NCI-H748 treated with DMSO at 0.1 percent for 48 hours (cell line): ENCODE measurements at regions not wholly inside any gene's neighbourhood (a gene's known extent, or its start where the extent isn't known, plus 50 kb on each side); places are given as distances from the start of the nearest gene placed in this dataset.

Source experiments
- DNase-seq: peaks from one replicate; lab custom pipeline; 2025; lab: John Stamatoyannopoulos, UW

DNA sequence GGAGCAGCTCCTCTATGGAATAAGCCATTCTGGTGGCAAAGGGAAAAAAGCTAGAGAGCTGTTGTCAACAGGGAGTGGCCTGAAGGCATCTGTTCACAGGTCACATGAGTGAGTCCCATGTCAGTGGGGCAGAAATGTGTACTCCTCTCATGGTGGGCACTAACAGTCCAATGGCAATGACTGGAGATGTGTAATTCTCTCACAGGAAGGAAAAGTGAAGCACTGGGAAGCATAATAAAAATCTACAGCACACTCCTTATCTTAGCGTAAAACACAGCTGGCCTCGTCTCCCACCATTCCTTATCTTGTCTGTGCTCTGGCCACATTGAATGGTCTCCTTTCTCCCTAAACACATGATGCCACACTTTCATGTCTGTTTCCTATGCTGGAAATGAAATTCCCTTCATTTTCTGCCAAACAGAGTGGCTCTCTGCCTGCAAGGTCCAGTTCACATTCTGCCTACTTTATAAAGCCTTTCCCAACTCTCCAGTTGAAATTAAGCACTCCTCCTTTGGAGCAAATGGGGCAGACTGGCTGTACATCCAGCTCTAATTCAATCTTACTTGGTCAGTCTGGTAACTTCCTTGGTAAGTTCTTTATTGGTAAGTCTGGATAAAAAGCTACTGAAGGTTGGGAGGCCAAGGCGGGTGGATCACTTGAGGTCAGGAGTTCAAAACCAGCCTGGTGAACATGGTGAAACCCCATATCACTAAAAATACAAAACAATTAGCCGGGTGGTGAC lies 139.8 kb downstream of the RPL22L1 start:
- no peak for DNase-seq

DNA sequence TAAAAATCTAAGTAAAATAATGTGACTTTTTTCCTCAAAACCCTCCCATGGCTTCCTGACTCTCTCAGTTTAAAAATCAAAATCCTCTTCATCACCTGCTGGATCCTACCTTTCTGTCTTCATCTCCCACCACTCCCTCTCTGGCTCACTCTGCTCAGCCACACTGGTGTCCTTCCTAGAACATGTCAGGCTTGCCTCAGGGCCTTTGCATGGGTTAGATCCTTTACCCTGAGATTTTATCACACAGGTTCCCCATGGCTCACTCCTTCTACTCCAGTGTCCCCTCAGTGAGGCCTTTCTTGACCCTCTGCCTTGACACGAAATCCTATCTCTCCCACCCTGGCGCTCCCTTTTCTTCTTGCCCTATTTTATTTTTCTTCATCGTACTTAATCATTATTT lies 141.8 kb downstream of the RPL22L1 start:
- no peak for DNase-seq

DNA sequence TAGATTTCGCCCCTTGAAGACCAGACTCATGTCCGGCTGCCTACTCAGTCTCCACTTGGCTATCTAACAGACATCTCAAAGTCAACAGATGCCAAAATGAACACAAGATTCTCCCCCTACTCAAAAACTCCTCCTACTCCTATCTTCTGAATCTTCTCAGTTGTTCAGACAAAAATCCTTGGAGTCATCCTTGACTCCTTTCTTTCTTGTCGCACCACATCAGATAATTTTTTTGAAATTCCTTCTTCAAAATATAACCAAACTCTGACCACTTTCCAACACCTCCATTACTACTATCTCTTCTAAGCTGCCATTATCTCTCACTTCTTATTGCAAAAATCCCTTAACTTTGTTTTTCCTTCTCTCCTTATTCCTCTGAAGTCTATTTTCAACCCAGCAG lies 141.9 kb upstream of the SLC7A14 start:
- no peak for DNase-seq

DNA sequence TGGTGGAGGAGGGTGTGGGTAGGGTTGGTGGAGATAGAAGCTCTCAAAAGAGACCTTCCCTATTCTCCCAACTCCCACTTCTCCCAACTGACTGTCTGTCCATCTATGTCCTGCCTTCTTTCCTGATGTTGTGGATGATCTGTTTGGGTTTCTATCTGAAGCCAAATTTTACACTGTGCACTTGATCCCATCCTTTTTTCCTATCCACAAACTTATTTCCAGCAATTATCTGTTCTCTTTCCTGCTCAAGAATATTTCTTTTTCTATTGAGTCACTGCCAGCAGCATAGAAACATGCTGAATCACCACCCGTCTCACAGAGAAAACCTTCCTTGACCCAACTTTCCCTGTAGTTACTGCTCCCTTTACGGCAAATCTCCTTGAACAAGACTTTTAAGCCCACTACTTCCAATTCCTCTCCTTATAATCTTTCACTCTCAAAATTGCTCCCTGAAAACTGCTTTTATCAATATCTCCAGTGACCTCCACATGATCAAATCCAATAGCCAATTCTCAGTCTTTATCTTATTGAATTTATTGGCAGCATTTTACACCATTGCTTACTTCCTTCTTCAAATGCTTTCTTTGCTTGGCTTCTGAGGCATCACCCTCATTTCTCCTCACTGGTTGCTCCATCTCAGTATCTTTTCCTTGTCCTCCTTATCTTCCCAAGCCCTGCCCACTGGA lies 141.2 kb upstream of the SLC7A14 start:
- DNase-seq: no peak

DNA sequence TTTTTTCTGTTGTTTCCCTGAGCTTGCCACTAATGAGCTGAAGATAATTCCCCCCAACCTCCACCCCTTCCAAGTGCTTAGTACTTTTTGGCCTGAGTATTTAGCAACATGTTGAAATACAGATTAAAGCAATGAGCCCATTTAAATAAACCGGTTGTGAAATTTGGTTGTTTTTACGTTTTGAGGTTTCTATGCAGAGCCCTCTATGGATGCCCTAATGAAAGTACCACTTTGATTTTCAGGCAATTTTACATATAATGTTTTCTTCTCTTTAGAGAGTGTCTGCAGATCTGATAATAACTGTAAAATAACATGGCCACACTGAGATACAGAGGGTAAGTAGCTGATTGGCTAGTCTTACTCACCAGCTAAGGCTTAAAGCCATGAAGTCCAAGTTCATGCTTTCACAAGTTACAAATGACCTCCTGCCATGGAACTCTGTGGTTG lies 139.4 kb upstream of the SLC7A14 start:
- no peak for DNase-seq

DNA sequence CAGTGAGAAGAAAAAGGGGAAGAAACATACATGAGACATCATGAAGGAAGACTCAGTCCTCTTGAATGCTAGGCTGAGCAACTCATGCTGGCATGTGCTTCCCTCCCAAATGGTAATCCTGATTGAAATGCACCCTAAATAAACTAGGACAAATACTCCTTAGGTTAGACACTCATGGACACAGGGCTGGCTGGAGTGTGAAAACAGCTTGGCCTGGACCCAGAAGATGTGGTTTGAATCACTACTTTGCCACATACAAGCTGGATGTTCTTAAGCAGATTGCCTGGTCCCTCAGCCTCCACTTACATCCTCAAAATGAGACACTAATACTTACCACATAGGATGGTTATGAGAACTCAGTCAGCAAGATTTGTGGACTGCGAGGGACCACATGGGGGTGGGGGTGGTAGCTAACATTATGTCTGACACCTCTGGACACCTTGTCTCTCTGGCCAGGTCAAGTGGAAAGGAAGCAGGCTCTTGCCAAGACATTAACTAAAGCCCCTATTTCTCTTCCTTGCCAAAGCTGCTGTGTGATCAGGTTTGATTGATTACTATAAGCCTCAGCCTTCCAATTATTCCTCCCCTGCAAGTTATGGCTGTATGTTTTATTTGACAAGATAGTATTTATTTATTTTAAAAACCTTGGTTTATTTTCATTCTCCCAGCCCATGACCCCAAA lies 138.9 kb upstream of the SLC7A14 start:
- no peak for DNase-seq

DNA sequence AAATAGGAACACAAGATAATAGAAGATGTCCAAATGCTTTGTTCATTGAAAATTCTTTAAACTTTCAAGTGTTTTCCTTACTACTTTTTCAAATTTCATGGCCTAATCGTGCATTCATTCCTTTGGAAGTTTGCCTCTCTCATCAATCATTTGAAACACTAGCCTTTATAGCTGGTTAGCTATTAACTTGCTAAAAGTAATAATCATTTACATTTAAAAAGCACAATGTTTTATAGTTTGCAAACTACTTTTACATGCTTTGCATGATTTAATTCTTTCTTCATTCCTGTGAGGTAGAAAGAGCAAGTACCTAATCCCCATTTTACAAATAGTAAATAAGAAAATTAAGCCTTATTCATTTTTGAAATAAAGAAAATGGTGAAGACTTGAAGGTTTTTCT lies 137.4 kb upstream of the SLC7A14 start:
- DNase-seq: no peak

DNA sequence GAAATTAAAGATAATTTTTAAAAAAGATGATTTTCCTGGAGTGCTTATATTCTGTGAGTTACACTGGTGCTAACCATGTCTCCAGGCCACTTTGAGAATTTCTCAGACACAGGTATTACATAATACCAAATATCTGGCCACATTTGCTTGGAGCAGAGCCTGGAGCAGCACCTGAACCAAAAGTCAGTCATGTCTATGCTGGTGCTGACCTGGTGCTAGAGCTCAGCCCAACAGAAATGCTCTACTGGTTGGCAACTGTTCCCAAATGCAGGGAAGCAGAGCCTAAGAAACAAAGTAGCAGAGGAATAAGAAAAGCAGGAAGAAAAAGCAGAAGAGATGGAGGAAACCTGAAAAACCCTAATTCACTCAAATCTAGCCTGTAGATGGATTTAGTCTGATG lies 135.7 kb upstream of the SLC7A14 start:
- no peak for DNase-seq

DNA sequence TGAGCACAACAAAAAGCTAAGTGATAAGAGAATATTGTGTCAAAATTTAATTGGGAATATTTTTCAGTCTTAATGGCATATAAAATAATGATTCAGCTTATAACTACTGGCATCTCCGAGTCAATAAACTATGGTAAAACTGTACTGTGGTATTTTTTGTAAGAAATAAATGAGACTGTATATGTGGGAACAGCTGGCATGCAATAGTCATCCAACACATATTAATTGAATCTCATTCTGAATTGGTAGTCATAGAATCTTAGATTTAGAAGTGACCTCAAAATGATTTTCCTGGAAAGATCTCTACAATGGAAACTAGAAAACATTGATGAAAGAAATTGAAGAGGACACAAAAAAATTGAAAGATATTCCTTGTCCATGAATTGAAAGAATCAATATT lies 133.4 kb upstream of the SLC7A14 start:
- DNase-seq: no peak

DNA sequence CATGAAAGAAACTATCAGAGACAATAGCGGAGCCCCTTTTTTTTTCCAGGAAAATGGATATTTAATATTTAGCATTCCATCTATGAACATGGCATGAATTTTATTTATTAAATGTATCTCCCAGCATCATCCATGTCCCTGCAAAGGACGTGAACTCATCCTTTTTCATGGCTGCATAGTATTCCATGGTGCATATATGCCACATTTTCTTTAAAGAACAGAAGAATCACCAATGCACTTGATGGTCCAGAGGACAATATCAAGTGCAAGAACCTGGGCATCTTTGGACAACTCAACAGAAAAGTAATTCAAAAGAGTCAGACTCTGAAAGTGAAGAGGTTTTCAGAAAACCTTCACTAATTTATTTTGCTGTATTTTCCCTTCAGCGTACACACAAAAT lies 133.0 kb upstream of the SLC7A14 start:
- no peak for DNase-seq

DNA sequence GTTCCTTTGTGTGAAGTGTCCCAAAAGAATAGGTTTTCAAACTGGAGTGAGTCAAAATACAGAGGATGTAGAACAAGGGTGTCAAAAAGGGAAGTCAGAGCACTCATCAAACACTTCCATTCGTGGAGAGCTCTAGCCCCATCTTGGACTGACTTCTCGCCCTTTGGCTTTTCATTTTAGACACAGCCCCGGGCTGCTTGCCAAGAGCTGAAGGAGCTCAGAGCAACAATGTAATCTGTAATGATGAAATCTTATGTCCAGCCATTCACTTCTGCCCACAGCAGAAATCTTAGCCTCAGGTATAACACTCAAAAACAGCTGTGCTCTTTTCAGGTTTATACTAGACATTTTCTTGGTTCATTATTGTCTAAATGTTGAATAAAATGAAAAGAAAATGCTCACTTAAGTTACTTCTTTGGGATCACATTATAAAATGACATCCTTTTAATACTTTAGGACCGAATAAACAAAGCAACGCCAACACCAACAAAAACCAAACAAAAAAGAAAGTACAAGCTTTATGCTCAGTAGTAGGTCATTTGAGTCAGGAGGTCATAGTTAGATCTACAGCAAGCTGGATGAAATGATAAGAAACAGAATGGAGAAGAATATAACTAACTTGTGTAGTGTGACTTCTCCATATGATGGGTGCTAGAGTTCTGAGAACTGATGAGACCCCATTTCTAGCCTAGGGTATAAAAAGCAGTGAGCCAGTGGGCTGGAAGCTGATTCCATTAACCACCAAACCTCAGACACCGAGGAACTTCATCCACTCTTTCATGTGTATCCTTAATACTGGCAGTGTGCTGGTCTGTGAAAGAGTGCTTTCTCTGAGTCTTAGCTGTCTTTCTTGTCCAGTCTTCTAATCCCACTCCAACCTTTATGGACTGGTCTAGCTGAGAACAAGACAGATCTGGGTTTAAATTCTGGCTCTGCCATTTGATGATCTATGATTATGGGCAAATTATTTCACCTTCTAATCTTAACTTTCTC lies 131.8 kb upstream of the SLC7A14 start:
- DNase-seq: no peak

DNA sequence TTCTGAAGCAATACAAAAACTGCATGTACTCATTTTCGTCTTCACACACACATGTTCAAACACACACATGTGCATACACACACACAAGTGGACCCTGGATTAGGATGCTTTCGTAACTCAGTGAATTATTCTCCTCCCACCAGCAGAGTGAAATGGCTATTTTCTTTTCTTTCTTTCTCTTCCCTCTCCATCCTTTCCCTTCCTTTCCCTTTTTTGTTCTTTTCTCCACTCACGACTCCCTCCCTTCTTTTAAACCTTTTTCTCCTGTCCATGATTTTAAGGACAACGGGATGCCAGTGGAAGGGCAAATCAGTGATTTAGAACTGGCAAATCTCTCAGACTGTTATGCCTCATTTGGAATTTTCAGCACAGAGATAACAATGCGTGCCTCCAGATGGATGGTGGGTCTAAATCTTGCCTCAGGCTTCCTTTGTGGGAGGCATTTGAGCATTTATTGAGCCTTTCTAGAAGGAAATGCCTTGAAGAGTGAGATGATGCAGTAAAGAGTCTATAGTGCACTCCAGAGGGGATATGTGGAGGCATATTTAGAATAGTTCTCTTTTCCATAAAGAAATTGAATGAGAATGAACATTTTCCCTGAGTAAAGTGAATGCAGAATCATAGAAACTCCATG lies 130.4 kb upstream of the SLC7A14 start:
- no peak for DNase-seq

DNA sequence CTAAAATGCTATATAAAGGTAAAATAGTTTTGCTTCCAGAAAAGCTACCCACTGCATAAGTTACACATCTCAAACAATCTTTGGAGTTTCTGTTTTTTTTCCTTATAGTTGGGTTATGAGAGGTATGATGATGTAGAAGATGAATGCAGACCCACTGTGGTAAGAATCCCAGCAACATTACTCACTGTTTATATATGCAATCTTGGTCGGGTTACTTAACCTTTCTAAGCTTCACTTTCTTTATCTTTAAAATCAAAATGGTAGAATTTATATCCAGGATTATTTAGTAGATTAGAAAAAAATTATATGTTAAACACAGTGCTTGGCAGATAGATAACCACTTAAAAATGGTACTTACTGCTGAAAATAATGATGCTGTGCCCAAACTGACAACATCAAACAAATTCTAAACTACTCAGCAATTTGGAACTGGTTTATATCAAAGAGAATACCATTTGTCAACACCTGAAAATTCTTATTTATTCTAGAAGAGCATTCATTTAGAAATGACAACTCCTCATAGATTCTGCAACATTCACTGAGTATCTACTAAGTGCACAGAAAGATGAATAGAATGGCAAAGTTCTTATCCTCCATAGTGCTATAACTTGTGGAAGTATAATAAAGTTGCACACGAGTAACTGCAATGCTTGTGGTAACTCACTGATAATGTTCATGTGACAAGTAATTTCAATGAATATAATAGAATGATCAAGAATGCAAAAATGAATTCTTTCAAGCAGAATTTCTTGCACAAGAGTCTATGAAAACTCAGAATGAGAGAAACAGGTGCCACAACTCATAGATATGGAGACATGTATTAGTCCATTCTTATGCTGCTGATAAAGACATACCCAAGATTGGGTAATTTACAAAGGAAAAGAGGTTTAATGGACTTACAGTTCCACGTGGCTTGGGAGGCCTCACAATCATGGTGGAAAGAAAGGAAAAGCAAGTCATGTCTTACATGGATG lies 129.0 kb upstream of the SLC7A14 start:
- DNase-seq: no peak

DNA sequence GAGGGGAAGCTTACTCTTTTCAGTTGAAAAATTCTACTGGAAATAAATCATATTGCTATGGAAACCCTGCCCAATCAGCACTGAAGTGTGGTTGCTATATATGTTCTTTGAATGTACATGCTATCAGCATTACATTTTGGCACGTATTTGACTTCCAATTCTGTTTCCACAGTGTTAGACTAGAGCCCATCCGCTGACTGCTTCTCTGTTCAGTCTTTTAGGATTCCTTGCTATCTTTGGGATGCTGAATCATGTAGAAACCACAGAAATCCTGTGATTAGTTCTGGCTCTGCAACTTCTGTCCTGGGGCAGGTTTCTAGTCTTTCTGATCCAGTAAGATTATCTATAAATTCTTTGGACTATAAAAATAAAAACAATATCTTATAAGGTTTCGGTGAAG lies 128.2 kb upstream of the SLC7A14 start:
- no peak for DNase-seq

DNA sequence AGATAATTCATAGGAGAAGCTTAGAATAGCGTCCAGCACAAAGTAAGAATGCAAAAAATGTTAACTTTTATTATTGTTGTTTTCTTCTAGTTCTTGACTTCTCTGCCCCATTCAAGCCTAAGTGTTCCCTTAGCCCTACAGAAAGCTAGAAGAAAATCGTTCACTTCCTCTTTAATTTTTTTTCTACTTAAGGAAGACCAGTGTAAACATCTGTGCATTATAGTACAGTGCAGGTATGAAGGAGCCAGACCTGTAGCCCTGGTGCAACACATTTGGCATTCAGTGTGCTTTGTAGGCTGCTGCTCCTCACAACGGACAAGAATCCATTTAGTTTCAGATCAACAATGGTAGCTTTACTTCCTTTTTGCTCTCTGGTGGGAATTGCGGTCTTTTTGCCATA lies 127.8 kb upstream of the SLC7A14 start:
- DNase-seq: no peak

DNA sequence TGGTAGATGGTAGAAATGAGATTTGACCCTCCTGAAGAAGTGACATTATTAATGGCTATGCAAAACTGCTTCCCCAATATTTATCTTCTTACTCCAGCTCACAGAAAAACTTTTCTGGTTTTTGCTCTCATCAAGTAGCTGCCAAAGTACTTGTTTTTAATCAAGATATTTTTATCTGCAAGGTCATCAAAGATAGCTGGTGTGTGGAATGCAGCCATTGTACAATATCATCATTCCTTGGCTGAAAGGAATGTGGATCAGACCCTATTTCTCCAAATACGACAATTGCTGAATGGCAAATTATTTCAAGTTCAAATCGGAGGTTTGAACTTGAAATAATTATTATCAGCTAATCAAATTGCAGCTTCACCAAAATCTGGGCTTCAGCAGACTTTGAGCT lies 126.9 kb upstream of the SLC7A14 start:
- no peak for DNase-seq

DNA sequence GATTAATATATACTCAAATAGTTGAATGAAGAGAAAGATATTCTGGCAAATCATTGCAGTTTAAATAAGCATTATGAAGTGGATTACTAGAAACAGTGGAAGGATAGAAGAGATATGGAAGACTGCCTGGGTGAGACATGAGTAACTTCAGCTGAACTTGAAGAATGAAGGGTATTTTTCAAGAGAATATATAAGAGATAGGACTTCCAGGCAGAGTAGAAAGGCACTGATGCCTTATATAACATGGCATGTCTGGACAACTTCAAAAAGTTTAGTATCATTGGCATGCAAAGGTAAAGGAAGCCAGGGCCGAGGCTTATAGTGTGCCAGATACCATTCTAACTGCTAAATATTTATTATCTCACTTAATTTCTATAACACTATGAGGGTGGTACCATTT lies 126.5 kb upstream of the SLC7A14 start:
- no peak for DNase-seq

DNA sequence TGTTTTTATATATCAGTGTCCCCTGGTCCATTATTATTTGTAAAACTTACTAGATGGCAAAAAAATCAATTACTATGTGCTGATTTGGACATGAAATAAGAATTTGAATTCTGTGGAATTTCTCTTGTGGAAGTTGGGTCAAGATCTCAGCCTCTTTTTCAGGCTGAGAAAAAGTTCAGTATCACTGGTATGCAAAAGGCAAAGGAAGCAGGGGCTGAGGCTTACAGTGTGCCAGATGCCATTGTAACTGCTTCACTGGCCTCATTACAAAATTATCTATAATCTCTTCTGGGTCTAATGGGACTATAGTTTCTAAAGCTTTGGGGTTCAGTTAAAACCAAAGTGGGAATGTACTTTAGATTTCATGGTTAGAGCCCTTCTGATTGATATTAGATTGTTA lies 125.9 kb upstream of the SLC7A14 start:
- no peak for DNase-seq

DNA sequence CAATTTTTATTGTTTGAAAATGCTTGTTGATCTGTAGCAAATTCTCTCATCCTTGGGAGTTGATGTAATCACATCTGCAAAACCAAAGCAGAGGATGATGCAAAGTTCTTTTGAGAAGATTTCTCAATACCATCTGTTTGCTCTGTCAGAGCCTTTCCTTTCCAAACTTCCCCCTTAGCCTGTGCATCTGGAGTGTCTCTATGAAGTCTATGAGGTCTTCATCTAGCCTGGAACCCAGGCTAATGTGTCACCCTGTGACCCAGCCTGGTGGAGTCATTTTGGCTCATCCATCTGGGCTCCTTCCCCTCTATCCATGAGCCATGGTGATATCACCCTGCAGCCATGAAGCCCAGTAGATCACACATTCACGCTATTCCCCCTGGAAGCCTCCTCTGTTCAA lies 123.2 kb upstream of the SLC7A14 start:
- DNase-seq: no peak

DNA sequence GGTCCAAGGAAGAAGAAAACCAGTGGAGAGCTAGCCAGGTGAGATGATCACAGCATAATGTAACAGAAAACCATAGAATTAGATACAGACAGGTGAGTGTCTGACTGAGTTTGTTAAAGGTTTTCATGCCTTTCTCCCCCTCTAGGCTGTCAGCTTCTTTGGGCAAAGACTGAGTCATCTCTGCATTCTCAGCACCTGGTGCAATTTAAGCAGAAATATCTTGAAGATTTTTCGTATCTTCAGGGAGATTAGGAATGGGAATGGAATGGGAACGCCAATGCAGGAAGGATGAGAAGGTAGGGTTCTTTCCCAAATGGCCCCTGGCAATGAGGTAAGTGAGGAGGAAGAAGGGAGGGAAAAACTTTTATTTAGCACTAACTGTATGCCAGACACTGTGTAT lies 122.0 kb upstream of the SLC7A14 start:
- DNase-seq: no peak
